HG02623 (cell line): ENCODE measurements at regions not wholly inside any gene's neighbourhood (a gene's known extent, or its start where the extent isn't known, plus 50 kb on each side); places are given as distances from the start of the nearest gene placed in this dataset.
"Not testable (repeated sequence)": the region's sequence is repeated elsewhere in the genome, so short reads cannot be mapped to it uniquely, and the experiment has no call there.

Experiments used
- ATAC-seq: cut with Tn5 transposase; IDR thresholded peaks from one replicate; pipeline ENCODE4 v1.9.1; 2021; ENCODE audit warnings: moderate library complexity; ENCODE audit not compliant: unreplicated experiment

DNA sequence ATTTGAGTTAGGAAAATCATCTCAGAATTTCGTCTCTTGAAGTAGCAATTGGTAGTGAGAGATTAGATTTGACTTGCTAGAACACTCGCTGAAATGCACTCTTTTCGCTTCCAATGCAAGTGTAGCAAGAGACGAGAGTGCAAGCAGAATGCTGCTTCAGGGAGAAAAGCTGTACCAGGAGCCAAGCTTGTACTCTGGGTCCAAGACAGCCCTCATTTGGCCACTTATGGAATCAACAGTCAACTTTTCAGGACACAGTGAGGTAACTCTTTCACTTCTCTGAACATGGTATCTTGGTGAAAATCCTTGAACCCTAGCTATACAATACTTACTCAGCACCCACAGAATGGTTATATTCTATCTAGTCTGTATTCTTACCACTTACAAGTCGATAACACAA is 107.6 kb upstream of the TERB2 start:
- ATAC-seq, result not testable (repeated sequence)

DNA sequence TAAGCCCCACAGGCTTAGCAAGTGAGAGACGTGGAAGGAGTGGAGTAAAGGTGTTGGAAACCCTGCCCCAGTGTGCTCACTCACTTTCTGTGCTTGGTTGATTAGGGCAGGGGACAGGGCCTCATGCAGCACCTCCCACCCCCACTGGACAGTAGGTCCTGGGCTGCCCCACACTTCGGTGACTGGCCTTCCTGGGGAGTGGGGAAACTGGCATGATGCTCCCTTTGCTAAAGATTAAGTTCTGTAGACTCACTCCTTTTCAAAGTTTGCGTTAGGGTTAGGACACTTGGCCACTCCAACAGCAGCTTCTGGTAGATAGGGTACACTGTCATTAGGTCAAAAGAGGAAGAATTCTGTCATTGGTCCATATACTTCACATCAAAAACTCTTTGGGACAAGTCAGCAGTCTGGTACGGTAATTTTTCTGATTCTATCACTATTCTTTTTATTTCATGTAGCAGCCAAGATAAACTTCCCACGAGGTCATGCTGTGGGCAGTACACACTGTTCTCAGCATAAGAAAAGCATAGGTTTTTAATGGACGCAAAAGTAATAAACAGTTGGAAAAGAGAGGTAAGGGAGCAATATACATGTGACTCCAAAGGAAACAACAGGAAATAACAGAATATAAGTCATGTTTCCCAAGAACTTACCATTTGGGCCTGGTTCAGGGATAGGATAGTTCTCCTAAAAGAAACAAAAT is 106.6 kb upstream of the TERB2 start:
- not testable (repeated sequence) for ATAC-seq

DNA sequence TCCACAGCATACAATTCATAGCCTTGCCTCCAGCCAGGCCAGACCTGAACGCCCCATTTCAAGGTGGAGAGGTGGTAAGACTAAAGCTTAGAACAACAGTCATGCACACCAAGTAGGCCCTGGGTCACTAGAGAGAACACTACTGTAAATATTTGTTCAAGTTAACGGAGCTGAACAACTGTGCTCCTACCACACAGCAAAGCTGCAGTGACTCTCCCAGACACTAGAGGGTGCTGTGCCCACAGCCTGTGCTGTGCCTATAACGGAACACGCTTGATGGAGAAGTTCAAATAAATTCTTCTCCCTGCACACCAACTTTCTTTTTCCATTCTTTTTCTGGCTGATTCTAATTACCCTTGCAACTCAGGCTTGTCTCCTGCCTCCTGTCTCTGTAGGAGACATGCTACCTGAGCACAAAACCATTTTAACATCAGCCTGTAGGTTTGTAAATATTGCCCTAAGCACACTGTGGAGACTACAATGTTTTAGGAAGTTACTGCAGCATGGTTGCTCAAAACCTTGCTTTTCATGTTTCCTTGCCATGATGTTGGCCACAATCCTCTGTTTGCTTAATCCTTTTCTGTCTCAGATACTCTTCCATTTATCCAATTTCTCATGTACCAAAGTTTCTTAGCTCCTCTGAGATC is 103.1 kb upstream of the TERB2 start:
- ATAC-seq, result peak; percentile 79

DNA sequence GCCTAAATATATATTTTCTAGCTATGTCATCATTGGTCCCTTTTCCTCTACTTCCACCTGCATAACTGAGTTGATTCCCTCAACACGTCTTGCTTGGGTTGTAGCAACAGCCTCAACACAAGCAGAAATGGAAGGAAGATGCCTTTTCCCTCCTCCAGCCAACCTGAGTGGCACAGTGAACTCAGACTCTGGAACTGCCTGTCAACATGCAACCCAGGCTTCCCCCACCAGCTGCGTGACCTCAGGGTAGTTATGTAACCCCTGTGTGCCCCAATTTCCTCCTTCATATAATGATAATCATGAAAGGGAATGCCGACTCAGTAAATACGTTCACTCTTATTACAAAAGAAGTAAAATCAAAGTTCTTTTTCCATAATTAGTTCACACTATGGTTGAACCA is 101.8 kb upstream of the TERB2 start:
- not testable (repeated sequence) for ATAC-seq

DNA sequence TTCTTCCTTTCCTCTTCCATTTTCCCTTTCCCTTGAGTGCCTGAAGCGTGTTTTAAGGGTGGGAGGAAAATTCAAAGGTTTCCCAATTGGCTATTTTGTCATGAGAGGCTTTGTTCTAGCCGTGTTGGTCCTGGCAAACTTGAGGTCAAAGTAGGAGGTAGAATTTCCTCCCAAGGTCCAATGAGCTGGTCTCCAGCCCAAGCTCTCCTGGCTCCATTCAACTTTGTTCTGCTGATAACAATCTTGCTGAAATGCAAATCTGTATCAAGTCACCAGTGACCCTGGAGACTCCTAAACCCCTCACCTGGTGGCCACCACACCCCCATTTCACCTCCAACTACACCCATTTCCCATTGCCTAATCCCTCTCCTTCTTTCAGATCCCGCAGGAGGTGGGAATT is 100.2 kb upstream of the TERB2 start:
- ATAC-seq, result not testable (repeated sequence)

DNA sequence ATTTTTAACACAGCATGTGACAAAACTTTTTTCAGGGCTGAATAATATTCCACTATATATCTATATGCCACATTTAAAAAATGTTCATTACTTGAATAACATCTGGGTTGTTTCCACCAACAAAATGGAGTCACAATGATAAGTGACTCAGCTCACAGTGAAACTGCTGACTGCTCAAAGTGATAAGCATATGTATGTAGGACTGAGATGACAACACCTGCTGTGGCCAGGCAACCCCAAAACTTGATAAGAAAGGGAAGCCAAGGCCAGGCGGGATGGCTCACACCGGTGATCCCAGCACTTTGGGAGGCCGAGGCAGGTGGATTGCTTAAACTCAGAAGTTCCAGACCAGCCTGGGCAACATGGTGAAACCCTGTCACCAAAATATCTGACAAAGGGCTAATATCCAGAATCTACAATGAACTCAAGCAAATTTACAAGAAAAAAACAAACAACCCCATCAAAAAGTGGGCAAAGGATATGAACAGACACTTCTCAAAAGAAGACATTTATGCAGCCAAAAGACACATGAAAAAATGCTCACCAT is 99.2 kb upstream of the TERB2 start:
- ATAC-seq, result not testable (repeated sequence)

DNA sequence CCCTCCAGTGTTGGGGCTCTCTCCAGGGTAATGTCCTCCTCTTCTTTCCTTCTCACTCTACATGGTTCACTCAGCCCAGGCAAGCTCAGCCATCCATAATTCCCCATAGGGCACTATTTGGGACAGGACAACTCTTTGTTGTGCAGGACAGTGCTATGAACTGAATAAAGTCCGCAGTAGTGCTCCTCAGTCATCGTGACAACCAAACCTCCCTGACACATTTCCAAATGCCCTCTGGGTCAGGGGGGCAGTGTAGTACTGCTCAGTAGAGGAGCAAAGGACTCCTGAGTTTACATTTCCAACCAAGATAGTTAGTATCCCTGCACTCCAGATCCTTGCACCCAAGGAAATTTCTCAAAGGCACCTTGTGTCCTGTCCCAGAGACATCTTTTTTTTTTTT is 97.4 kb upstream of the TERB2 start:
- not testable (repeated sequence) for ATAC-seq

DNA sequence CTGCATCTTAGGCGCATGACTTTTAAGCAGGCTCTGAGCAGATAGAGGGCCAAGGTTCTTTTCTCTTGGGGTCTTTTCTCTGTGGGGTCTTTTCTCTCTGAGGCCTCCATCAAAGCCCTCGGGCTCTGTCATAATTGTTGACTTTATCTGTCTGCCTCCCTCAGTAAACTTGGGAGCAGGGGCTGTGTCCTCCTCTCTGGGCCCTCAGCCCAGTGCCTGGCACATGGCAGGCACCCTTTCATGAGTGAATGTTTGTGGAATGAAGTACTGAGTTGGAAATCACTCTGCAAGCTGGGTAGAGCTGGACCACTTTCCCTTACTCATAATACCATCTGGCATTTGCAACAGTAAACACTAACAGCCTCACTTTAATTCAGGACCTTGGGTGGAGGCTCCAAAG is 96.3 kb upstream of the TERB2 start:
- ATAC-seq, result not testable (repeated sequence)

DNA sequence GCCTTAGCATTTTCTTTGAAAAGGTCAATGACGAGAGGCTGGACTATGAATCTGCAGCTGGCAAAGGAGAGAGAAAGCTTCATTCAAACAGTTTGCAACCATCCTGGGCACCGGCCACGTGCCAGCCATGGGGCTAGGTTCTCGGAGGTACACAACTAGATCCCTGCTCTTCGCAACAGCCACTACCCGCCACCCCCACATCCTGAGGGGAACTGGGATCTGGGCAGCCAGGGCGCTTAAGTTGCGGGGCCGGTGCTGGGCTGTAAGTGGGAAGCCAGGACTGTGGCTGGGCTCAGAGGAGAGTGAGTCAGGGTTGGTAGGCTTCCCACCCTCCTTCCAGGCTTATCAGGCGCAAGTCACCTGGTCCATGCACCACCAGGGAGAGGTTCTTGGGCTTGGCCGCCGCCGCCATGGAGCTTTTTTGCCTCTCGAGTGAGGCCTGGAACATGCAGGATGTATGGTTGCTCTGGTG is 95.0 kb upstream of the TERB2 start:
- ATAC-seq, result no peak

DNA sequence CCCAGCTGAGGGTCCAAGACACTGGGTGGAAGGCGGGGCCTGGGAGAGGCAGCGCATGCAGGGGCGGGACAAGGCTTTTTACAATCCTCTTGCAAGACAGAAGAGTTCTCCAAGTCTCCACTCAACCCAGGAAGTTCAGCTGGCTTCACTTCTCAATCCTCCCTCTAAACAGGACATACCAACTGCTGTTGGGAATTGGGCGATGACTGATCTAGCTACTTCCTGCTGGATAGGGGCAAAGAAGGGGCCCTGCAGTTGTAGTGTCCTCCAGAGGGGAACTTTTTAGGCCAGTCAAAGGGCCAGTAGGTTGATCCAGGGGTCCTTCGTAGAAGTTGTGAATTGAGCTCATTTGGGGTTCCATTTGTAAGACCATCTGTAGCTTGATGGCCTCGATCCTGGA is 94.6 kb upstream of the TERB2 start:
- ATAC-seq, result no peak

DNA sequence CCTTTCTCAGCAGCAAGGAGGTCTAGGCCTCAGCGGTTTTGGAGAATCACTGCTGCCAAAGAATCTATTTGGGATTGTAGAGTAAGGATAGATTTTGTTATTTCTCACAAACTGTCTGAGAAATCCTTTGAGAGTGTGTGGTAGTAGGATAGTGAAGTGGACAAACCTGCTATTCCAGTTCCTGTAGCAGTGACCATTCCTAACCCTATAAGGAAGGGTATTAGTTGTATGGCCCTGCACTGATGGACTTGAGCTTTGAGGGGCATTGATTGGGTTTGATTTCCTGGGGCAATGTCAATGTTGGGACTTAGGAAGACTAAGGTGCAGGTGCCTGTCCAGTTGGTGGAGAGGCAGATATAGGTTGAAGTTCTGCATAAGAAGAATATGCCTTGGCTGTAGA is 93.6 kb upstream of the TERB2 start:
- not testable (repeated sequence) for ATAC-seq

DNA sequence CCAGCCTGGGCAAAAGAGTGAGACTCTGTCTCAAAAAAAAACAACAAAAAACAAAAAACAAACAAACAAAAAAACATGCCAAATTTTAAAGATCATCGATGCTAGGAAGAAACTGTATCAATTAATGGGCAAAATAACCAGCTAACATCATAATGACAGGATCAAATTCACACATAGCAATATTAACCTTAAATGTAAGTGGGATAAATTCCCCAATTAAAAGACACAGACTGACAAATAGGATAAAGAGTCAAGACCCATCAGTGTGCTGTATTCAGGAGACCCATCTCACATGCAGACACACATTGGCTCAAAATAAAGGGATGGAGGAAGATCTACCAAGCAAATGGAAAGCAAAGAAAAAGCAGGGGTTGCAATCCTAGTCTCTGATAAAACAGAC is 88.4 kb upstream of the TERB2 start:
- ATAC-seq, result not testable (repeated sequence)

DNA sequence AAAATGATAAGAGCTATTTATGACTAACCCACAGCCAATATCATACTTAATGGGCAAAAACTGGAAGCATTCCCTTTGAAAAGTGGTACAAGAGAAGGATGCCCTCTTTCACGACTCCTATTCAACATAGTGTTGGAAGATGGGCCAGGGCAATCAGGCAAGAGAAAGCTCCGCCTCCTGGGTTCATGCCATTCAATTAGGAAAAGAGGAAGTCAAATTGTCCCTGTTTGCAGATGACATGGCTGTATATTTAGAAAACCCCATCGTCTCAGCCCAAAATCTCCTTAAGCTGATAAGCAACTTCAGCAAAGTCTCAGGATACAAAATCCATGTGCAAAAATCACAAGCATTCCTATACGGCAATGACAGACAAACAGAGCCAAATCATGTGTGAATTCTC is 86.4 kb upstream of the TERB2 start:
- ATAC-seq, result not testable (repeated sequence)

DNA sequence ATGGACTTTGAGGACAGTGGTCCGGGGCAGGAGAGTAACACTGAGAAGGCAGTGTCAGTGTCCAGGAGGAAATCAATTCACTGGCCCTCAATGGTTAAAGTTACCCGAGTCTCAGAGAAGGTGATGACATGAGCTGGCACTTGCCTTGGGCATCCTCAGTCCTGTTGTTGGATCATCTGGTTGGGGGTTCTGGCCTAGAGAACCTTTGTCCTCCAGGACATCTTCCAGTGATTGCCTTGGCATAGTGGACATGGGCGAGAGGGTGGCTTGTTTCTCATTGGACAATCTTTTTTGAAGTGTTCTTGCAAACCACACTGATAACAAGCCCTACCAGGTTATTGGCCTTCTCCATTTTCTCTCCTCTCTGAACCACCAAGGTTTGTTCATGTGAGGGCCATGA is 83.4 kb upstream of the TERB2 start:
- ATAC-seq, result no peak

DNA sequence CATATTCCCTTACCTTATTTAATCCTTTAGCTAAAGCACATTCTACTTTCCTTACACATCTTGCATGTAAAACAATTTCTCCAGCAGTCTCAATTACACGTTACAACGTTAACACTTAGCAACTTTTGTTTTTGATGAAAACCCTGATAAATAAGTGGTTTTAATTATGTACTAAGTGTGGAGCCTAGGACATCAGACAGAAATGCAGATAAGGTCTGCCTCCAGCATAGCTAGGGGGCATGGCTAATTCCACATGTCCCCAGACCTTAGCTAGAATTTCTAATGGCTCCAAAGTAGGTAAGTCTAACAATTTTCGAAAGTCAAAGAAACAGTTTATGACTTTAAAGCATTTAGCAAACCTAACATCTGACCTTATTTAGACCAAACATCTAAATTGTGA is 77.4 kb upstream of the TERB2 start:
- no peak for ATAC-seq

DNA sequence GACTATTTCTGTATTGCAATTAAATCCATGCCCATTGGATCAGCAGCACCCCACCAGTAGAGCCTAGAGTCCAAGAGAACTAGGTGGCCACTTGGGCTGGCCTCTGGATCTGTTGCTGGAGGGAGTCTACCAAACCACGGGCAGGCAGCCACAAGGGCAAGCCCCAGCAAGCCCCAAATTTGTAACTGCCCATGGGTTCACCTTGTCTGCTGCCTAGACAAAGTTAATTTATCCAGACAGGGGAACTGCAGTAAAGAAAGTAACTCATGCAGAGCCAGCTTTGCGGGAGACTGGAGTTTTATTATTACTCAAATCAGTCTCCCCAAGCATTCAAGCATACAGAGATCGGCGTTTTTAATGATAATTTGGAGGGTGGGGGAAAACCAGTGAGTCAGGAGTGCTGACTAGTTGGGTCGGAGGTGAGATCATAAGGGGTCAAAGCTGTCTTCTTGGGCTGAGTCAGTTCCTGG is 74.0 kb upstream of the TERB2 start:
- peak; percentile 64 for ATAC-seq

DNA sequence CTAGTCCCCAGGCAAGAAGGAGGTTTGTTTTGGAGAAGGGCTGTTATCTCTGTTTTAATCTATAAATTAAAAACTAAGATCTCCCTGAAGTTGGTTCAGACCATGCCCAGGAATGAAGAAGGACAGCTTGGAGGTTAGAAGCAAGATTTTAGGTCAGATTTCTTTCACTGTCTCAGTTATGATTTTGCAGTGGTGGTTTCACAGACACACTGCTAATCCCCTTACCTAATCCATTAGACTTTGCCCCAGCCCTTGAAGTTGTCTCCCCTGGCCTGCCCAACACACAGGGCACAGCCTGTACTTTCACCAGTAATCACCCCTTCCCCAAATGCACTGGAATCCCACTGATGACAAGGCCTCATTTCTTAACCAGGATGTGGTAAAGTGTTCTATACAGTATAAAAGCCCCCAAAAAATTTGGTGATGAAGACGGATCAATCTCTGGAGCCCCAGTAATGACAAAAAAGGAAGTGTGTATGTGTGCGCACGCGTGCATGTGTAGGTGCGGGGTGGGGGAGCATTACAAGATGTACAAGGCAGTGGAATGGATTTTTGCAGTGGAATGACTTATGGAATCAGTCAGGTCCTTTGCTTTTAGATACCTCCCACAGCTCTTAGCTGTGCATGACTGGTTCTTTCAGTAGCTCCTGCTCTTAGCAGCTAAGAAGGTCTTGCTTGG is 73.1 kb upstream of the TERB2 start:
- ATAC-seq, result no peak

DNA sequence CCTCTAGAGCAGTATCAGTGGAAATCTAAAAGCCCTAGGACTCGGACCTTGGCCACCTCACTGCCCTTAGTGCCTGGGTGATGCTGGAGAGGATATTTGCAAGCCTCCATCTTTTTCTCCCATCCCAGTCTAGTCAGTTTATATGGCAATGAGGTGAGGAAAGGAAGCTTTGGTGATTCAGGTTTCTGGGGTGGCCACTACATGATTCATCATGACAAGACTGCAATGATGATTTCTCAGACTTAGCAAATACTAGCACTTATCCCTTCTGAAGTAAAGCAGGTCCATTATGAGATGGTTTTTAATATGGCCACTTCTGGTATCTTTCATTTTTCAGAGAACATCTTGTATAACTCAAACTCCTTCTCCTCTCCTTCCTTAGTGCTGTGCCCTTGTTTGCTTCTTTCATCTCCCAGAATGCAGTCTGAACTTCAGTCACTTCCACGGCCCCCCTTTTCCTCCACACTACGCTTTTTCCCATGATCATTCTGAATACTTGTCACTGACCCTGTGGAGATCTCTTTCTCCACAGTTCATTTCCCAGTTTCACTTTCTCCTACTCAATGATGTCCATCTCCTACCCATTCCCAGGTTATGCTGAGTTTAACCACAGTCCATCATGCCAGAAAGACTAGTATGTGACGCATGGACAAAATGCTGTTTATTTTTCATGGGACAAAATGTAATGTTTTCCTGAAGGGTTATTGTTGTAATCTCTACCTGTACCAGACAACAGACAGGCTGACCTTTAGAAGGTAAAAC is 57.4 kb upstream of the TERB2 start:
- ATAC-seq, result not testable (repeated sequence)

DNA sequence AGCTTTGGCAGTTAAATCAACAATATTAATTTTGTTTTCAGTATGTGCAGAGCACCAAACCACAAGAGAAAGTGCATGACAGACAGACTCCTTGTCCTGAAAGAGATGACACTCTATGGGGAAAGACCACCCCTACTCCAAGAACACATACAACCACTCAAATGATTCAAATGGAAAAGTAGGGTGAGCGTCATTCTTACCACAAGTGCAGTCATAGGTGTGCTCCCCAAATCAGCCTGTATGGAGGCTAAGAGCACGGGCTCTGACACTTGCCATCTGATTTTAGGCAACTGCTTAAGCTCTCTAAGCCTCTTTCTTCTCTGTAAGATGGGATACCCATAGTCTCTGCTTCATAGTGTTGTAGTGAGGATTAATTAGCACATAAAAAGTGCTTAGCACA is 56.7 kb upstream of the TERB2 start:
- ATAC-seq, result not testable (repeated sequence)

DNA sequence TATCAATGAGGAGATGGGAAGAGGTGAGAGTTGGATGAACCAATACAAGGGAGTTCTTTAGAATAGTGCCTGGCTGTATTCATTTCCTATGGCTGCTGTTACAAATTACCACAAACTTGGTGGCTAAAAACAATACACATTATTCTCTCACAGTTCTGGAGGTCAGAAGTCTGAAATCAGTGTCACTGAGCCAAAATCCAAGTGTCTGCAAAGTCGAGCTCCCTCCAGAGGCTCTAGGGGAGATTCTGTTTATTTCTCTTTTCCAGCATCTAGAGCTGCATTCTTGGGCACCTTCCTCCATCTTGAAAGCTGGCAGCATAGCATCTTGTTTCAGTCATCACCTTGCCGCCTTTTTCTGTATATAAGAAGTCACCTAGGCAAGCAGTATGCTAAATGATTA is 55.7 kb upstream of the TERB2 start:
- ATAC-seq, result not testable (repeated sequence)

DNA sequence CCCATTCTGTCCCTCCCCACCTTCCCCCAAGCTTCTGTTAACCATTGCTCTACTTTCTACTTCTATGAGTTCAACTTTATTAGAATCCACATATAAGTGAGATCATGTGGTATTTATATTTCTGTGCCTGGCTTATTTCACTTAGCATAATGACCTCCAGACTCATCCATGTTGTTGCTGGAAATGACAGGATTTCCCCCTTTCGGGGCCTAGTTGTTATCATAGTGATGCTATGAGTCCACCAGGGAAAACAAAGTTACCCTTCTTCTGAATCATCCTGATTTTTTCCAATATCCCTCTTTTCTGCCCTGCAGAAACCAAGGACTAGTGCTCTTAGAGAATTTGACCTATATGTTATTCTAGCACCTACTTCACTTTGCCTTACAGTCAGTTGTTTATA is 53.2 kb upstream of the TERB2 start:
- ATAC-seq, result not testable (repeated sequence)
